ENCODE measurements at regions not wholly inside any gene's neighbourhood (a gene's known extent, or its start where the extent isn't known, plus 50 kb on each side); places are given as distances from the start of the nearest gene placed in this dataset.

GRCh38 chr15:70214276-70214675, 116.6 kb upstream of the TLE3 start:
- no peak for FAIRE-seq

- no peak for FAIRE-seq
Observed at GRCh38 chr15:70213794-70214193, 116.1 kb upstream of the TLE3 start.

- FAIRE-seq, result no peak
Observed at GRCh38 chr15:70212963-70213315, 115.2 kb upstream of the TLE3 start.

- no peak for FAIRE-seq
Observed at GRCh38 chr15:70212286-70212962, 114.7 kb upstream of the TLE3 start.

- FAIRE-seq, result no peak
Observed at GRCh38 chr15:70210528-70210927, 112.8 kb upstream of the TLE3 start.

GRCh38 chr15:70210076-70210475, 112.4 kb upstream of the TLE3 start:
- no peak for FAIRE-seq

- FAIRE-seq, result no peak
Observed at GRCh38 chr15:70209499-70209898, 111.8 kb upstream of the TLE3 start.

GRCh38 chr15:70208332-70208731, 110.6 kb upstream of the TLE3 start:
- FAIRE-seq, result no peak

- FAIRE-seq, result no peak
Observed at GRCh38 chr15:70206668-70207067, 109.0 kb upstream of the TLE3 start.

GRCh38 chr15:70204652-70205051, 106.9 kb upstream of the TLE3 start:
- no peak for FAIRE-seq

GRCh38 chr15:70203981-70204560, 106.4 kb upstream of the TLE3 start:
- no peak for FAIRE-seq

- FAIRE-seq, result no peak
Observed at GRCh38 chr15:70202756-70203155, 105.0 kb upstream of the TLE3 start.

GRCh38 chr15:70201425-70201775, 103.7 kb upstream of the TLE3 start:
- no peak for FAIRE-seq

- no peak for FAIRE-seq
Observed at GRCh38 chr15:70200511-70201424, 103.1 kb upstream of the TLE3 start.

- no peak for FAIRE-seq
Observed at GRCh38 chr15:70199540-70200410, 102.1 kb upstream of the TLE3 start.

GRCh38 chr15:70199124-70199482, 101.4 kb upstream of the TLE3 start:
- FAIRE-seq, result no peak

GRCh38 chr15:70198441-70199123, 100.9 kb upstream of the TLE3 start:
- no peak for FAIRE-seq

GRCh38 chr15:70197945-70198361, 100.2 kb upstream of the TLE3 start:
- no peak for FAIRE-seq

GRCh38 chr15:70197318-70197944, 99.7 kb upstream of the TLE3 start:
- FAIRE-seq, result no peak

GRCh38 chr15:70196372-70197316, 98.9 kb upstream of the TLE3 start:
- no peak for FAIRE-seq
